NCI-H524 (cell line): ENCODE measurements at regions not wholly inside any gene's neighbourhood (a gene's known extent, or its start where the extent isn't known, plus 50 kb on each side); places are given as distances from the start of the nearest gene placed in this dataset.
A peak's percentile ranks its signal among the peaks of the same experiment; 100 is the strongest.

ENCODE experiments used
- DNase-seq, 2 experiments: peaks; one replicate each; lab custom pipeline; 2025; lab: John Stamatoyannopoulos, UW

DNA sequence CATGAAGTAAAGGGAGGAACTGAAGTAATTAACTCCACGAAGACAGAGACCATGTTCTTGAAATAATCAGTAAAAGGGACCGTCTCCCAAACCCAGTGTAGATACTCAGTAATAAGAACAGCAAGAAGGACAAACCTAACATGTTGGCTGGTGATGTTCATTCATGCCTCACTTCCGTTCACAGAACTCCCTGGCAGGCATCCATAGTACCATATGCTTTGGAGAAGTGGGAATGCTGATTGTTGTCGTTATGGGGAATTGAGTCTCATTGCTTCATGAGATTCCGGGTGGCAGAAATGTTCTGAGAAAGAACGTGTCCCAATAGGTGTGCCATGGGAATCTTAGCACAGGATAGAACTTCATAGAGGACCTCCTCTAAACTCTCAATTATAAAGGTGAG lies 452.3 kb downstream of the ZSWIM6 start:
- no peak for DNase-seq

- DNase-seq, result peak in 1 of 2 experiments; percentile 36
Observed at GRCh38 chr5:61788548-61788947, 456.5 kb downstream of the ZSWIM6 start.

DNA sequence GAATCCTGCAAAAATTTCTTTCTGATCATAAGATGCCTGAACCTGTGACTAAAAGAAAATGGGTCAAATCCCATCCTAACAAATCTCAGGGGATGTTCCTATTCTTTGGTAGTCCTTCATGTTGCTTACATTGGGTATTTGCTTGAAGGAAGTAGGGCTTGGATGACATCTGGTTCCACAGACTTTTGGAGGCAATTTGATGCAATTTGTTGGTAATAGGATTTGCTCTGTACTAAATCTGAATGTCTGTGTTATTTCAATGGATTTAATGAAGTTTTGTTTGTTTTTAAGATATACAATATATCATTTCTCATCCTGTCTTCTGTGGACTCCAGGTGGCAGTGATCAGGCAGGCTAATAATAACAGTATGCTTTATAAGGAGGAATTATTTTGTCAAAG lies 457.9 kb downstream of the ZSWIM6 start:
- DNase-seq, result no peak

- no peak for DNase-seq
Observed at GRCh38 chr5:61790678-61791077, 458.6 kb downstream of the ZSWIM6 start.

DNA sequence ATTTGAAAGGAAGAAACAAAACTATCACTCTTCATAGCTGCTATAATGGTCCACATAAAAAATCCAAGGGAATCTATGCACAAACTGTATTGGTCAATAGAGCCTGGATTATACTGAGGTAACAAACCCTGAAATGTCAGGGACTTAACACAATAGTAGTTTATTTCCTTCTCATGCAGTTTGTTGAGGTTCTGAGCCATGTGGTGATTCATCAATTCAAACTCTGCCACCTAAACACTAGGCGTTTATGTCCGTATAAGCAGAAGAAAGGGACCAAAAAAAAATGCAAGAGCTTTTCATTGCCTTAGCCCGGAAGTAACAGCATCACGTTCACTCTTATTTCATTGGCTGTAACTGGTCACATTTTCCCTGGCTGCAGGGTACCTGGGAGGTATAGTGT lies 464.7 kb downstream of the ZSWIM6 start:
- no peak for DNase-seq

DNA sequence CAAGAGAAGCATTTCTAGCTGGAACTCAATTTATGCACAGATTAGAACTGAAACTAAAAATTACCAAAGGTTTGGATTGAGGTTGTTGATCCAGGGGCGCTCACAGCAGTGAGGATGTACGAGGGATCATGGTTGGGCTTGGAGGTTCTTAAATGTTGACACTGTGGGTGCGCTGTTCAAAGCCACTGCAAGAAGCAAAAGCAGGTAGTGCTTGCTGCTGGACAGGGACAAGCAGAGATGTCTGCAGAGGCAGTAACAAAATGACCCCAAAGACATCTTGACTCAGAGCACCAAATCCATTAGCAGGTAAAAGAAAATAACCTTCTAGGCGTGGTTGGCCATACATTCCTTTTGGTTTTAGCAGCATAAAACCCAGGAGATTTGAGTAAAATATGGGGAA lies 468.4 kb downstream of the ZSWIM6 start:
- DNase-seq, result no peak

DNA sequence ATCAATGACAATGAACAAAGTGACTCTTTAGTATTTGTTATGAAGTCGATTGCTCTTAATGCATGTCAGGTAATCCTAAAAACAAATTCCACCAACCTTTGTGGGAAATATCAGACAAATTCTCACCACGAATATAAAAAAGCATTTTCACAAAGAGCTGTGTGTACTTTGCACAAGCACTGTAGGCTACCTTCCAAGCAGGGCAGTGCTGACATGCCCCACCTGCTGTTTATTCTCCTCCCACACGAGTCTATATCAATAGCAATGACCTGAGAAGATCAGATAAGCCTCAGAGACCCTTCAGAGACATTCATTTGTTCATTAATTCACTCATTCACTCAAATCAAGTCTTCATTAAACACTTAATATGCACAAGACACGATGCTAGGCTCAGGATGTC lies 469.1 kb downstream of the ZSWIM6 start:
- DNase-seq, result no peak

- DNase-seq, result peak in 1 of 2 experiments; percentile 15
Observed at GRCh38 chr5:61802456-61802855, 470.4 kb downstream of the ZSWIM6 start.

DNA sequence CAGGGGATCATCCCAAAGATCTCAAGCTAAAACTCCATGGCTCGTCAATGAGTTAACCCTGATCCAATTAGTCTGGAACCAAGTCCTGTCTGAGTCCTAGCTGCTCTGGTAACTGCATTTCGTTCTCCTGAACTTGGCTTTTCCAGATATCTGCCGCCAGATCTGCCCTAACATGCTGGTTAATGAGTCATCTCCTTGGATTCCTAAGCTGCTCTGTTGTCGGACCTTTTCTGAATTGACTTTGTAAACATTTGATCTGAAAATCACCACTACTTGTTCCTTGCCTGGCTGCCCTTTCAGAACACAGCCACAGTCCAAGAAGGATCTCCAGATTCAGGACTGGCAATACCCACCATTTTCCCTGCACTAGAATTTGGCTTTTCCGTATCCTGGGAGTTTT lies 473.0 kb downstream of the ZSWIM6 start:
- no peak for DNase-seq

GRCh38 chr5:61806491-61807020 lies 474.5 kb downstream of the ZSWIM6 start:
- DNase-seq, result no peak

DNA sequence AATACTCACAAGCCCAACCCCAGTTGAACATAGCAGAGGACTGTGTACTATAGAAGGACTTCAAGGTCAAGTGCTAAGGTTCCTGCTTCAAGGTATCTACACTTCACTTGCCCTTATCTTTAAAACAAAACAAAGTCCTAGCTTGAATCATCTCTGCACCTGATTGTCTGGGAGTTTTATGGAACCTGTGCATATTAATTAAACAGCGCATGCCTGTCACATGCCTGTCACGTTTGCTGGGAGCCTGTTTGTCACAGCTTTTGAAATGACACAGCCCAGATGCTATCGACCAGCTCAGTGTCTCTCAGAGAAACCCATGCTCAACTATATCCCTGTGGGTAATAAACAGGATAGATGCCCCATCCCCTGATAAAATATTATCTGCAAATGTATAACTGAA lies 476.0 kb downstream of the ZSWIM6 start:
- DNase-seq, result no peak

DNA sequence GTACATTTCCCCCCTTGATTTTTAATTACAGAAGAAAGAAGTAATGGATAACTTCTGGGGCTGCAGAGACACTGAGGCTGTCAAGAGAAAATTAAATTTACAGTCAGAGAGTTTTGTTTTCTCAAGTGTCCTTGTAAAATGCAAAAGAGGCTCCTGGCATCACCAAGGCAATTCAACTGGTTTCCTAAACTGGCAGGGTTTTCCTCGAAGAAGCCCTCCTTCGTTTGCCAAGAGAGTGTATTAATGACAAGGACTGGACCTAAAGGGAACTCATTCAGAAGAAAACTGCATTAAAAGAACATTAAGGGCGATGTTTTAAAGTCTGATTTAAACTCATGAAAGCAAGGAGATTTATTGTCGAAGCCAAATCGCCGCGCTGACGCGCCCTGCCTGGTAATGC lies 476.9 kb downstream of the ZSWIM6 start:
- no peak for DNase-seq

GRCh38 chr5:61809651-61810050 lies 477.6 kb downstream of the ZSWIM6 start:
- peak in 1 of 2 experiments; percentile 79 for DNase-seq

GRCh38 chr5:61811052-61811451 lies 479.0 kb downstream of the ZSWIM6 start:
- DNase-seq, result no peak

DNA sequence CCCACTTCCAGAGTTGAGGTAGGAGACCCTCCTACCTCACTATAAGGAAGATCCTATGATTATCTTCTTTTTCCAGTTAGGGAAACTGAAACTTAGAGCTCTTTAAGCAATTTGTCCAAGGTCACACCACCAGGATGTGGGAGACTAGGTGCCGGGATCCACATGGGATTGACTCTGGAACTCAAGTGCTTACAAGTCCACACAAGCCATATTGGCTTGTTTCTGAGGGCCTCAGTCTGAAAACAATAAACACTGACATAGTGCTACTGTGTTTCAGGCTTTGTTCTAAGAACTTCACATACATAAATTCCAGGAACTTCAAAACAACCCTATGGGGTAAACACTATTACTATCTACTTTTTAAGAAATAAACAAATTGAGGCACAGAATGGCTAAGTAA lies 481.3 kb downstream of the ZSWIM6 start:
- no peak for DNase-seq

DNA sequence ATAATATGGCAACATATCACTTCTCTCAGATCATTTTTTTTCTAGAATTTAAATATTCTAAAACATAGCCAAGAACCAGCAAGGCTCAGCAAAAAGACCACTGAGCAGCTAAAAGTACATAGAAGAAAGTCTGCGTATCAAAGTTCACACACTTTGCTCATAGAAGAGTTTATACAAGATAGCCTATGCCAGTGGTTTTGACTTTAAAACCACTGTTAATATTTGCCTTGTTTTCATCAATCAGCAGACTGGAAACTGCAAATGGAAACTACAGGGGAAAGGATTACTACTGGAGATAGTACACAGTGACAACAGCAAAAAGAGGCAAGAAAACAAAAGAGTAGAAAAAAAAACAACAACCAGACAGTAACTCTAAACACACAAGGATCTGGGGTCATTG lies 483.3 kb downstream of the ZSWIM6 start:
- DNase-seq, result no peak

DNA sequence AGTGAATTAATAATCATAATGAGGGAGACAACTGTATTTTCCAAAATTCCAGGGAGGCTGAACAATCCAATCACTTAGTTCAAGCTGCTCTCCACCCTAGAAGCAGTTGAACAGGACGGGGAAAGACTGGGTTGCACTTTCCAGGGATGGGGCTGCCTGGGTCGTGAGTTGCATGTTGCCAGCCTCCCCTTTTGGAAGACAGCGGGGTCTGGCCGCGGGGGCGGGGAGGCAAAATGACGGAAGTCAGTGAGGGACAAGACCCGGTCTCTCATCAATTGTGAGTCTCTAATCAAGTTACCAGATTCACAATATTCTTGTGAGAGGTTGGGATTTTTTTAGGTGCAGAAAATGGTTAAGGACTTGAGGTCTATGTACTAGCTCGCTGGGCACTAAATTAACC lies 484.1 kb downstream of the ZSWIM6 start:
- no peak for DNase-seq

GRCh38 chr5:61816585-61817450 lies 484.8 kb downstream of the ZSWIM6 start:
- DNase-seq, result no peak

DNA sequence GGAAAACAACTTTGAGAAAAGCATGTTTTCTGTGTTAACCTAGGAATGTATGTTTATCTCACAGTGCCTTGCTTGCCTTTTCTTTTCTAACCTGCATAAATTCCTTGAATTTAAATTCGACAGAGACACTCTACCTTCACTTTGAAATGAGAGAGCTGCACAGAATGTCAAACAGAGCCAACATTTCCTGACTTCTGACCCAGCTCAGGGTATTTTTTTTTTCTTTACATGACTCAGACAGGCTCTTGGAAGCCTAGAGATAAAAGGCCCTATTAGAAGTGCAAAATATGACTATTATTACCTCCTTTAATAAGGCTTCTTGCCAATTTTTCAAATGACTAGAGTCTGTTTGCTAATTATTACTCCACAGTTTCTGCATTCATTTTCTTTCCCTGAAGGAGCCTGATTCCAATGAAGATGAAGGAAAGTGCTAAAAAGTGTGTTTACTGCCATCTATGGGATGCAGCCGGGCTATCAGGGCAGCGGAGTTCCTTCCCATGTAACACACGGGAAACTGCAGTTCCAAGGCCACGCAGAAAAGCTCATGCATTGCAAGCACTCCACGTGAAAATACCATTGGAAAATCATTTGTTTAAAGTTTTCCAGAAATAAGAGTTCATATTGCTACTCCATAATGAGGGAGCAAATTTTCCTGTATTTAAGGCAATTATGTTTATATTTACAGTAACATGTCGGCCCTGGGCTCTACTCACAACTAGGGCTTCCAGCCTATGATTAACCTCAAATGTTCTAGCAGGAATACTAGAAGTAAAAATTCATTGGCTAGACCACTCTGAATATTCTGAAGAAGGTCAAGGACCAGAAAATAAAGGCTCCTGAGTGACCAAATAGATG lies 485.6 kb downstream of the ZSWIM6 start:
- DNase-seq, result peak in 1 of 2 experiments; percentile 41

- no peak for DNase-seq
Observed at GRCh38 chr5:61820836-61821235, 485.2 kb upstream of the KIF2A start.

DNA sequence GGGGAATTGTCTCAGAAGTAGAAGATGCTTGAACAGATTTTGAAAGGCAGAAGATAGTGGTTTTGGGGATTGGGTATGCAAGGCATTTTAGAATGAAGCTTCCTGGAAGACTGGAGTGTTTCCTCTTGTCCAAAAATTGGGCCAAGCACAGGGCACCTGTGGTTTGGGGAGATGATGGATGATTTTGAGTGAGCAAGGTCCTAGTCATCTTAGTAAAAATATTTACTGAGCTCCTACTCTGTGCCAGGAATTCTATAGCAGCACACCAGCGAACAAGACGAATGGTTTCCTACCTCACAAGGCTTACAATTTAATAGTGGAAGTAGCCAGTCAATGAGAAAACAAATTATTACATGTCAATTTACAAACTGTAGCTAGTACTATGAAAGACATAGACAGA lies 484.4 kb upstream of the KIF2A start:
- DNase-seq, result no peak

GRCh38 chr5:61822584-61822983 lies 483.4 kb upstream of the KIF2A start:
- DNase-seq, result no peak

- peak in 1 of 2 experiments; percentile 31 for DNase-seq
Observed at GRCh38 chr5:61823065-61823464, 482.9 kb upstream of the KIF2A start.
